ENCODE measurements at regions not wholly inside any gene's neighbourhood (a gene's known extent, or its start where the extent isn't known, plus 50 kb on each side); places are given as distances from the start of the nearest gene placed in this dataset.

DNA sequence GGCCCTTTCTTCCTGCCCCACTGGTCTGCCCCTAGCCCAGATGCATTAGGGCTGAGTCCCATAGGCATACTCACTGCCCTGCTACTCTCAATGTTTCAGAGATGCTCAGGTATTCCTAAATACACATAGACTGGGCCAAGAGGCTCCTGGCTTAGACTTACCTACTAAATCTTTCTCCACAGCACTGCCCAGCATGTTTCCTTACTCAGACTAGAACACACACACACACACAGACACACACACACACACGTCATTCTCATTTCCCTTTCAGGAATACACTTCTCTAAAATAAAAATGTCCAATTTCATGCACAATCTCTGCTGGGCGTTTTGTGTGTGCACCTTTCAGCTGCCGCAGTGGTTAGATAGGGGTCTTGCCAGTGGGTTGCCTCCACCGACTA is 175.7 kb downstream of the FAM43A start:
- TF ChIP-seq, protein P1, sequence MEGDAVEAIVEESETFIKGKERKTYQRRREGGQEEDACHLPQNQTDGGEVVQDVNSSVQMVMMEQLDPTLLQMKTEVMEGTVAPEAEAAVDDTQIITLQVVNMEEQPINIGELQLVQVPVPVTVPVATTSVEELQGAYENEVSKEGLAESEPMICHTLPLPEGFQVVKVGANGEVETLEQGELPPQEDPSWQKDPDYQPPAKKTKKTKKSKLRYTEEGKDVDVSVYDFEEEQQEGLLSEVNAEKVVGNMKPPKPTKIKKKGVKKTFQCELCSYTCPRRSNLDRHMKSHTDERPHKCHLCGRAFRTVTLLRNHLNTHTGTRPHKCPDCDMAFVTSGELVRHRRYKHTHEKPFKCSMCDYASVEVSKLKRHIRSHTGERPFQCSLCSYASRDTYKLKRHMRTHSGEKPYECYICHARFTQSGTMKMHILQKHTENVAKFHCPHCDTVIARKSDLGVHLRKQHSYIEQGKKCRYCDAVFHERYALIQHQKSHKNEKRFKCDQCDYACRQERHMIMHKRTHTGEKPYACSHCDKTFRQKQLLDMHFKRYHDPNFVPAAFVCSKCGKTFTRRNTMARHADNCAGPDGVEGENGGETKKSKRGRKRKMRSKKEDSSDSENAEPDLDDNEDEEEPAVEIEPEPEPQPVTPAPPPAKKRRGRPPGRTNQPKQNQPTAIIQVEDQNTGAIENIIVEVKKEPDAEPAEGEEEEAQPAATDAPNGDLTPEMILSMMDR (IDR thresholded peaks at IDR 0.05) = no peak
- TF ChIP-seq EZH2phosphoT487 (IDR thresholded peaks at IDR 0.05; ENCODE audit: borderline replicate concordance, low read depth) = no peak
- no peak for TF ChIP-seq EP300 (IDR thresholded peaks at IDR 0.05; ENCODE audit: borderline replicate concordance in 1 of 2, low read depth in 1 of 2, low read length in 1 of 2)
- TF ChIP-seq, protein P2, sequence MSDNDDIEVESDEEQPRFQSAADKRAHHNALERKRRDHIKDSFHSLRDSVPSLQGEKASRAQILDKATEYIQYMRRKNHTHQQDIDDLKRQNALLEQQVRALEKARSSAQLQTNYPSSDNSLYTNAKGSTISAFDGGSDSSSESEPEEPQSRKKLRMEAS (IDR thresholded peaks at IDR 0.05; ENCODE audit: low read depth) = no peak
- no peak for TF ChIP-seq RAD21 (IDR thresholded peaks at IDR 0.05; ENCODE audit: low read length)
- TF ChIP-seq CHD2 (IDR thresholded peaks at IDR 0.05; ENCODE audit: low read length, partially characterized antibody) = no peak
- no peak for TF ChIP-seq SMC3 (IDR thresholded peaks at IDR 0.05; ENCODE audit: low read depth, low read length)
- TF ChIP-seq TAF1 (IDR thresholded peaks at IDR 0.05; ENCODE audit: borderline replicate concordance, low read depth, low read length) = no peak
- no peak for TF ChIP-seq GABPA (IDR thresholded peaks at IDR 0.05; ENCODE audit: low read depth)
- no peak for TF ChIP-seq FOXM1 (IDR thresholded peaks at IDR 0.05; ENCODE audit: low read depth)
- TF ChIP-seq, protein P3, sequence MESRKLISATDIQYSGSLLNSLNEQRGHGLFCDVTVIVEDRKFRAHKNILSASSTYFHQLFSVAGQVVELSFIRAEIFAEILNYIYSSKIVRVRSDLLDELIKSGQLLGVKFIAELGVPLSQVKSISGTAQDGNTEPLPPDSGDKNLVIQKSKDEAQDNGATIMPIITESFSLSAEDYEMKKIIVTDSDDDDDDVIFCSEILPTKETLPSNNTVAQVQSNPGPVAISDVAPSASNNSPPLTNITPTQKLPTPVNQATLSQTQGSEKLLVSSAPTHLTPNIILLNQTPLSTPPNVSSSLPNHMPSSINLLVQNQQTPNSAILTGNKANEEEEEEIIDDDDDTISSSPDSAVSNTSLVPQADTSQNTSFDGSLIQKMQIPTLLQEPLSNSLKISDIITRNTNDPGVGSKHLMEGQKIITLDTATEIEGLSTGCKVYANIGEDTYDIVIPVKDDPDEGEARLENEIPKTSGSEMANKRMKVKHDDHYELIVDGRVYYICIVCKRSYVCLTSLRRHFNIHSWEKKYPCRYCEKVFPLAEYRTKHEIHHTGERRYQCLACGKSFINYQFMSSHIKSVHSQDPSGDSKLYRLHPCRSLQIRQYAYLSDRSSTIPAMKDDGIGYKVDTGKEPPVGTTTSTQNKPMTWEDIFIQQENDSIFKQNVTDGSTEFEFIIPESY (IDR thresholded peaks at IDR 0.05; ENCODE audit: borderline replicate concordance, low read depth) = no peak
